UCSD-AML1 (cell line): ENCODE measurements at regions not wholly inside any gene's neighbourhood (a gene's known extent, or its start where the extent isn't known, plus 50 kb on each side); places are given as distances from the start of the nearest gene placed in this dataset.
A peak's percentile ranks its signal among the peaks of the same experiment; 100 is the strongest.

Experiments used
- DNase-seq: peaks from one replicate; lab custom pipeline; 2025; ENCODE audit not compliant: unreplicated experiment; lab: John Stamatoyannopoulos, UW

GRCh38 chr21:16330908-16331268, 601.1 kb downstream of the USP25 start:
- DNase-seq, result no peak

- no peak for DNase-seq
These were observed 607.5 kb downstream of the USP25 start for GRCh38 chr21:16337266-16337665.

- DNase-seq, result no peak
These were observed 613.1 kb downstream of the USP25 start for GRCh38 chr21:16342932-16343331.

GRCh38 chr21:16343776-16344175, 614.0 kb downstream of the USP25 start:
- no peak for DNase-seq

GRCh38 chr21:16345757-16346156, 616.0 kb downstream of the USP25 start:
- no peak for DNase-seq

- DNase-seq, result no peak
These were observed 617.4 kb downstream of the USP25 start for GRCh38 chr21:16347223-16347622.

GRCh38 chr21:16353764-16354163, 624.0 kb downstream of the USP25 start:
- DNase-seq, result no peak

- no peak for DNase-seq
These were observed 628.2 kb downstream of the USP25 start for GRCh38 chr21:16357994-16358393.

- no peak for DNase-seq
These were observed 629.0 kb downstream of the USP25 start for GRCh38 chr21:16358784-16359183.

GRCh38 chr21:16363100-16363499, 633.3 kb downstream of the USP25 start:
- no peak for DNase-seq

GRCh38 chr21:16363518-16363917, 633.7 kb downstream of the USP25 start:
- no peak for DNase-seq

- no peak for DNase-seq
These were observed 636.4 kb downstream of the USP25 start for GRCh38 chr21:16366207-16366606.

GRCh38 chr21:16367079-16367478, 637.3 kb downstream of the USP25 start:
- no peak for DNase-seq

GRCh38 chr21:16370186-16370585, 640.4 kb downstream of the USP25 start:
- DNase-seq, result no peak

- no peak for DNase-seq
These were observed 642.8 kb downstream of the USP25 start for GRCh38 chr21:16372586-16372985.

GRCh38 chr21:16376673-16377072, 646.9 kb downstream of the USP25 start:
- no peak for DNase-seq

GRCh38 chr21:16377120-16377658, 647.4 kb downstream of the USP25 start:
- DNase-seq, result peak; percentile 18

- DNase-seq, result no peak
These were observed 648.1 kb downstream of the USP25 start for GRCh38 chr21:16377857-16378256.

GRCh38 chr21:16378525-16378924, 648.7 kb downstream of the USP25 start:
- DNase-seq, result no peak

- DNase-seq, result no peak
These were observed 658.5 kb downstream of the USP25 start for GRCh38 chr21:16388291-16388690.

- DNase-seq, result no peak
These were observed 659.3 kb downstream of the USP25 start for GRCh38 chr21:16388911-16389560.

- no peak for DNase-seq
These were observed 659.9 kb downstream of the USP25 start for GRCh38 chr21:16389643-16390042.

GRCh38 chr21:16395285-16395684, 665.5 kb downstream of the USP25 start:
- DNase-seq, result no peak
